HPDE6-E6E7 (cell line): ENCODE measurements at regions not wholly inside any gene's neighbourhood (a gene's known extent, or its start where the extent isn't known, plus 50 kb on each side); places are given as distances from the start of the nearest gene placed in this dataset.
A peak's percentile ranks its signal among the peaks of the same experiment; 100 is the strongest.
"Not testable (repeated sequence)": the region's sequence is repeated elsewhere in the genome, so short reads cannot be mapped to it uniquely, and the experiment has no call there.

ENCODE experiments used
- DNase-seq: peaks from one replicate; pipeline ENCODE4 v3.0.0; 2011; ENCODE audit warnings: missing footprints; ENCODE audit errors: extremely low spot score

DNA sequence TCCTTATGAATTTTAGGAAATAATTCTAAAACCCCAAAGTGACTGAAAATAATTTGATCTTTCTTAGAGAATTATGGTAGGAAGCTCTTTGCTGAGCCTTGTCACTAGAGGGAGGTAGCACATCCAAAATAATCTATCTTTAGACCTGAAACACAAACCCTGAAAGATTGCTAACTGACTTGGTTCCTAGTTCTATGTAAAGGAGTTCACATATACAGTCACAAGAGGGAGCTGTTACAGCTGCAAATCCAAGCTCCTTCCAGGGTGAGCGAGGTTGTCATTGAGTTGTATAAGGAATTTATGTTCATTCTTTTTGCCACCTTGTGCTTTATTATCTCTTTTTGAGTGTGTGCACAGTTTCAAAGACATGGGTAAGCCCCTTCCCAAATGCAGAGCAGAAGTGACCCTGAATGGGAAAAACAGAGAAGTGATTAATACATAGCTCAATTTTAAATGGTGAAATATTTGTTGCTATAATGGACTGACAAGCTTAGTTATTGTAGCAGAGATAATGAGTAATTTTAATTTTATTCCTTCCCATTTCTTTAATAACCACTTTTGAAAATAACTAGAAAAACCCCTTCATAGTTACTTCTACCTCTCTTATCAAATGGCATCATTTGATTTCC lies 387.9 kb downstream of the DAD1 start:
- peak; percentile 42 for DNase-seq

DNA sequence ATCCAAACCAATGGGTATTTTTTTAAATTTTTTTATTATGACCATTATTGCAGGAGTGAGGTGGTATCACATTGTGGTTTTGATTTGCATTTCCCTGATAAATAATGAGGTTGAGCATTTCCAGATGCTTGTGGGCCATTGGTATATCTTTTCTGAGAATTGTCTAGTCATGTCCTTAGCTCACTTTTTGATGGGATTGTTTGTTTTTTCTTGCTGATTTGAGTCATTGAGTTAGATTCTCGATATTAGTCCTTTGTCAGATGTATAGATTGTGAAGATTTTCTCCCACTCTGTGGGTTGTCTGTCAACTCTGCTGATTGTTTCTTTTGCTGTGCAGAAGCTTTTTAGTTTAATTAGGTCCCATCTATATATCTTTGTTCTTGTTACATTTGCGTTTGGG lies 388.9 kb downstream of the DAD1 start:
- DNase-seq, result not testable (repeated sequence)

DNA sequence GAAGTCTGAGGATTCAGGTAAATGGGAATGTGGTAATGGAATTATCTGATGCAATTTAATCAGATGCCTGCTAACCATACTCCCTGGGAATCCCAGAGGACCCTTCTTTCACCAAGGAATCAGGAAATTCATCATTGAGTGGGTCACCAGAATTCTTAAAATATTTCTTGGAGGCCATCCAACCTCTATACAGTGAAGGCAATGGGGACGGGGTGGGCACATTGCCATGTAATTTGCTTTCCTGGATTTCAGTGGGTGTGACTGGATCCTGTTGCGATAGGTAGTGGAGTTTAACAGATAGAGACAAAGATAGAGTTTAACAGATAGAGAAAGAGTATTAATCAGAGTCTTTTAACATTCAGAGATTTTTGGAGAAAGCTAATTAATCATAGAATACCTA lies 394.4 kb downstream of the DAD1 start:
- no peak for DNase-seq

DNA sequence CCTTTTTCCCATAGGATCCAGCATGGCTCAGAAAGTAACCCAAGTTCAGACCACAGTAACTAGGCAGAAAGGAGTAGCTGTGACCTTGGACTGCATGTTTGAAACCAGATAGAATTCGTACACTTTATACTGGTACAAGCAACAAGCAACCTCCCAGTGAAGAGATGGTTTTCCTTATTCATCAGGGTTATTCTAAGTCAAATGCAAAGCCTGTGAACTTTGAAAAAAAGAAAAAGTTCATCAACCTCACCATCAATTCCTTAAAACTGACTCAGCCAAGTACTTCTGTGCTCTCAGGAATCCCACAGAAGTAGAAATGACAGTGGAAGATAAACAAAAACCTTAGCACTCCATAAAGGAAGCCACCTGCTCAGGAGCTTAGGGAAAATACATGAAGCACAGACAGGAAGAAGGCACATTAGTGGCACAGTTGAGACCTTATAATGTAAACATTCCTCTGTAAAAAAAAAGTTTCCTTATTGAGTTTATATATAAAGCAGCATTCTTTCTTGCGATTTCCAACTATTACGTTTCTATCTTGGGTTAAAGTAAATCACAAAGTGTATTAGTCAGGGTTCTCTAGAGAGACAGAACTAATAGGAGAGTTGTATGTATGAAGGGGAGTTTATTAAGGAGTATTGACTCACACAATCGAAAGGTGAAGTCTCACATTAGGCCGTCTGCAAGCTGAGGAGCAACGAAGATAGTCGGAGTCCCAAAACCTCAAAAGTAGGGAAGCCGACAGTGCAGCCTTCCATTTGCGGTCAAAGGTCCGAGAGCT lies 398.4 kb downstream of the DAD1 start:
- no peak for DNase-seq

DNA sequence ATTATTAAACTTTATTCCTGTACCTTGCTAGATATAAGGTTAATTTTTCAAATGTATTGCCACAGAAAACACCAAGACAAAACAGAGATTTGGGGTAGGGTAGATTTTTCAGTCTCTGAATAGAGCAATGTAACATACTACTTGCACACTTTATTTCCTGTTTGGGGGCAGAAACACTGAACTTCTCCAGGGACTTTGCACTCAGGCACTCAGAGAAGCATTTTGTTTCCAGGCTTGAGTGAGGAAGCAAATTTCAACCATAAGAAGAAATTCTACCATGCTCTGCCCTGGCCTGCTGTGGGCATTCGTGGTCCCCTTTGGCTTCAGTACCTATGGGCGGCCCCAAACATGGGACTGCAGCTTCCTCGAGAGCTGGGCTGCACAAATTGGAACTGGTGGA lies 399.1 kb downstream of the DAD1 start:
- no peak for DNase-seq

DNA sequence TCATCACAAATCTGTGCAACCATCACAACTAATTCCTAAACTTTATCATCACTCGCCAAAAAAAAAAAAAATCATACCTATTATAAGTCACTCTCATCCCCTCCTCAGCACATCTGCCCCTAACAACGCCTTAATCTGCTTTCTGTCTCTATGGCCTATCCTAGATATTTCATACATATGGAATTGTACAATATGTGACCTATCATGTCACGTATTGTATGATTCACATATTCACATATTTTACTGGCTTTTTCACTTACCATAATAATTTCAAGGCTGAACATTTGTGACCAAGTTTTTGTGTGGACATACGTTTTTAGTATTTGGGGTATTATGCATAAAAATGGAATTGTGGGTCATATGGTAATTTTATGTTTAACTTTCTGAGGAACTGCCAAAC lies 400.7 kb downstream of the DAD1 start:
- DNase-seq, result no peak

DNA sequence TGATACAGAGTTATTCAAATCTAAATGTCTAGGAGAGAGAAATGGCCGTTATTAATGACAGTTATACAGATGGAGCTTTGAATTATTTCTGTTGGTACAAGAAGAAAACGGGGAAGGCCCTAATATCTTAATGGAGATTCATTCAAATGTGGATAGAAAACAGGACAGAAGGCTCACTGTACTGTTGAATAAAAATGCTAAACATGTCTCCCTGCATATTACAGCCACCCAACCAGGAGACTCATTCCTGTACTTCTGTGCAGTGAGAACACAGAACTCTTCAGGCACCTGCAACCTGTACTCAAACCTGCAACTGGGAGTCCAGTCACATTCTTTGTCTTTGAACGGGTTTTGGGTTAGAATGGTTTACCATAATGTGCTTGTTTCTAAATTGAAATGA lies 403.2 kb downstream of the DAD1 start:
- no peak for DNase-seq

DNA sequence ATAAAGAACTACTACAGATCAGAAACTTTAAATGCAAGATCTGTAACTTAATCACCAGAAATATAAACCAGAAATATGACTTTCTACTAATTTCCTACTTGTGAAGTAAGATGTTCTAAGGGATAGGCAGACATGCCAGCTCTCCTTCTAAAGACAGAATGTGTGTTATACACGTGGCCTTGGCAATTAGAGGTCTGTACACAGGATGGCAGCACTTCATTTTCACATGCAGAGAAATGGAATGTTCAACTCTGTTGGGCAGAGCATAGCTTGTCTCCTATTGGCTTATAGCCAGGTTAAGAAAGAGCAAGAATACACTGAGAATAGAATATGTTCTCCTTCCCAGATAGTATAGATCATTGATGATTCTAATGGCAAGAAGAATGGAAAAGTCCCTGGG lies 403.8 kb downstream of the DAD1 start:
- DNase-seq, result no peak

DNA sequence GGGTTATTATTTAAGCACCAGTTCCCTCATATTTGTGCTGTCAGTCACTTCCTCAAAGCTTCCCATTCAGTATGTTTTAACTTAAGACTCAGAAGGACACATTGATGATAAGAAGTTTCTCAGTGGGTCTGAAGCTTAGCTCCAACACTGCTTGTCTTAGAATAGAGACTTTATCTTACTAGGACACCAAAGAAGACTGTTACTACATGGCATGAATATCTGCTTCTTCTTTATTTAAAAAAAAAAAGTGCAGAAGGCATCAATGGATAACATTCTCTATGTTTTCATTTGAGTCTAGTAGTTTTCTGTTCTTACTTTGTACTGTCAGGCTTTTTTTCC lies 404.2 kb downstream of the DAD1 start:
- no peak for DNase-seq

DNA sequence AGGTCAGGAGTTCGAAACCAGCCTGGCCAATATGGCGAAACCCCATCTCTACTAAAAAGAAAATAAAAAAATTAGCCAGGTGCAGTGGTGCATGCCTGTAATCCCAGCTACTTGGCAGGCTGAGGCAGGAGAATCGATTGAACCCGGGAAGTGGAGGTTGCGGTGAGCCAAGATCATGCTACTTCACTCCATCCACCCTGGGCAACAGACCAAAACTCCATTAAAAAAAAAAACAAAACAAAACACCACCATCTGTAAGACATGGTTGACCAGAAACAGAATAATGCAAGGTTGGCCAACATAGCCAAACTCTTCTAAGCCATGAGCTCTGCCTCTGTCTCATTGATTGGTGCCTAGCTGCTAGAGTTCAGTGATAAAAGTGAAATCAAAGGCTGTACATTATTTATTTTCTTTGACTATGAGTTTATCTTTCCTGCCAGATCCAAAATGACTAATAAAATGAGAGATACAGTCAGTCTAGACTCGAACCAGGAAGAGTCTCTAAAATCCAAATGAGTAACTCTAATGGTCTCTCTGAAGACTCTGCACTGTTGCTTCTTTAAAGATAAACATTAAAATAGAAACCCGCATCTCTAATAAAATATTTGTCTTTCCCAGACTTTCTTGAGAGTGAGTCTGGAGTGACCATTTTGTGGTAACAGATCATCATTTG lies 404.7 kb downstream of the DAD1 start:
- DNase-seq, result no peak

DNA sequence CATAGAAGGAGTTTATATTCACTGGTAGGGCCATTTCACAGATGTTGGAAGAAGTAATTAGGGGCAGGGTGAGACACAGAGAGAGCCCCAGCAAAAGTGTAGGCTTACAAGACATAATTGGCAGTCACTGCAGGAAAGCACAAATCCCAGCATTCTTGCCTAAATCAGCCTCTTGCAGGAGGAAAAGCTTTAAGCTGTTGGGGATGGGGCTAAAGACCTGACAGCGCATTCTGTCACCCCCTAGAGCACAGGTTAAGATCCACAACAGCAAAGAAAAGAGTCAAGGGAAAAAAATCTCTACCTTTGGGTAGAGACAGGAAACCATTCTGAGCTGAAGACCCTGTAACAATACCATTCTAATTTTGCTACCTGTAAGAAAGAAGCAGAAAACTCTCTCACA lies 409.0 kb downstream of the DAD1 start:
- no peak for DNase-seq

DNA sequence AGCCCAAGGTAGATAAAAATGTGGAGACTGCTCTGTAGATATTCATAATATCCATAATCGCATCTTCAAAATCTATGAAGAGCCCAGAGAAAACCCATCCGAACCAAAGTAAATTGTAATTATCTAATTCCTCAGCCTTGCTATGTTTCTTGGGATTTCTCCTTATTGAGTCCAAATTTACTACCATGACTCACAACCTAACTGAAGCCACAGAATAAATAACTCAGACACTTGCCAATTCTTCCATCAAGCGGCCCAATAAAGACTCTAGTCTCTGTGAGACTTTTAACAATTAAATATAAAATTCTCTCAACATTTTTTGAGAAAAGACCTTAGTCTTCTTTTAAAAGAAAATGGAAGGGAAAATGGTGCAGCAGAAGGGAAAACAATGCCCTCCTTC lies 409.8 kb downstream of the DAD1 start:
- no peak for DNase-seq

DNA sequence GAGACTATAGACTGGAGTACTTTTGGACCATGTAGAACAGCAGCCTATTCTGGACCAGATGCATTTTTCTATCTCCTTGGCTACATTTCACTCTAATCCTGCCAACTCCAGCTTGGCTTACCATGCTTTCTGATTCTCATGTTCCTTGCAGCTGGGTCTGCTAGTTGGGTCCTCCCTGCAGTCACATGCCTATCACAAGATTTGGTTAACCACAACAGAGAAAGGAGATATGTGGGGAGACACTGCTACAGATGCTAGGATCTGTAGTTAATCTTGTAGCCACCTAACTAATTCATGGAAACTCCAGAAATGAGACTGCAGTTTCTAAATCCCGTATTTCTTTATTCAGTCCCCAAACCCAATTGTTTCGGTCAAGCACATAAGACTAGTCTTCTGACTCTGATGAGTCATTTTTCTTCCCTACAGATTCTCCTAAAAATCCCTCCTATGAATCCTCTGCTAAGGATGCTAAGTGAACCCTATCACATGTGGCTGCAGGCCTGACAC lies 410.6 kb downstream of the DAD1 start:
- DNase-seq, result no peak

DNA sequence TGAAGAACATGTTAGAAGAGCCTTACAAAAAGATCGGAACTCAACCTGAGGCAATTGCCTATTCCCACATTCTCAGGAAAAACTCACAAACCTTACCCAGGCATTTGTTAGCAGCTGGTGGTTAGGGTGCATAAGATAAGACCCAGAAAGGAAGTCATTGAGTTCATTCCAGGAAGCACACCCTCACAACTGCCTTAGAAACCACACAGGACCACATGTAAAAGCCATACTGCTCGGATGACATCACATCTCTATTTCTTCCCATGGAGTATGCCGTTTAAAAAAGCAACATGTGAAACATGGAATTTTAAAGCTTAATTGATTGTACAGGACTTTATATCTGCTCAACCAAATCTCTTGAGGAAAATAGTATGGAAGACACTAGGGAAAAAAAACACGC lies 411.2 kb downstream of the DAD1 start:
- no peak for DNase-seq

DNA sequence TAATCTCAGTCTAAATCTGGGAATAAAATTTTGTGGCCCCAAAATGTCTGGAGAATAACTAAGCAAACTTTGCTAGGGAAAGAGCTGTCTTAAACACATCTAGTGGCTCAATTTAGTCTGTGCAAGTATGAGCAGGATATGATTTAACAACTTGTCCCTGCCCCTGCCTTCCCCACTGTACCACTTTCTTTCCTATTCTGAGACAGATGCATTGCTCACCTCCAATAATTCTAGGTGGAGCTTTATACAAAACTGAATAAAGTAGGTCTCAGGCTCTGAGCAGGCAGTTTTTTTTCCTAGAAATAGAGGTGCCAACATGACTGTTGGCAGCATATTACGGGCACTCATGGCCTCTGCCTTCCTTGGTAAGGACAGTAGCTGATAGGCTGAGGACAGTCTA lies 412.1 kb downstream of the DAD1 start:
- DNase-seq, result no peak

DNA sequence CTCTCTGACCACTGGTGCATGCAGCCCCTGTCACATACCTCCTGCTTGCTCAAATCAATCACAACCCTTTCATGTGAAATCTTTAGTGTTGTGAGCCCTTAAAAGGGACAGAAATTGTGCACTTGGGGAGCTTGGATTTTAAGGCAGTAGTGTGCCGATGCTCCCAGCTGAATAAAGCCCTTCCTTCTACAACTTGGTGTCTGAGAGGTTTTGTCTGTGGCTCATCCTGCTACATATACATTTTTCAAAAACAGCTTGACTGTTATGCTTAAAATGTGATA lies 413.8 kb downstream of the DAD1 start:
- DNase-seq, result not testable (repeated sequence)

DNA sequence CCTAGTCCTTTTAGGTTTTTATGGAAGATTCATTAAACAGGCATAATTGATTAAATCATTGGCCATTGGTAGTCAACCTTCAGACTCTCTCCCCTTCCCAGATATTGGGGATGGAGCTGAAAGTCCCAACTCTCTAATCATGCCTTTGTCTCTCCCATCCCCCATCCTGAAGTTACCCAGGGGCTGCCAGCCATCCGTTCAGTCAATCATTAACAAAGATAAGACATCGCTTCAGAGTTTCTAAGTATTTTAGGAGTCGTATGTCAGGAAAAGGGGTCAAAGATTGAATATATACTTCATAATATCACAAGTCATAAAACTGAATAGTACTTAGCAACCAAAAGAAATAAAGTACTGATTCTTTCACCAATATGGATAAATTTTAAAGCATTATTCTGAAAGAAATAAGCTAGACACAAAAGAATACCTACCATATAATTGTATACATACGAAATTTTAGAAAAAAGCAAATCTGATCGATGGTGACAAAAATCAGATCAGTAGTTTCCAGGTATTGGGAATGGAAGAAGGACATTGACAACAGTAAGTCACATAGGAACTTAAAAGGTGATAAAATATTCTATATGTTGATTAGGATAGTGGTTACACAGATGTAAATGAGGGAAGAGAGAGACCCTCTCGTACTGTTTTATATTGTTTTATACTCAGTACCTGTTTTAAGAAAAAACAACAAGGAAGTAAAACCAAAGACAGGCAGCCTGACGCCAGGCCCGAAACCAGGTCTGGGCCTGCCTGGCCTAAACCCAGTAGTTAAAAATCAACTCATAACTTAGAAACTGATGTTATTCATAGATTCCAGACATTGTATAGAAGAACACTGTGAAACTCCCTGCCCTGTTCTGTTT lies 414.4 kb downstream of the DAD1 start:
- no peak for DNase-seq

DNA sequence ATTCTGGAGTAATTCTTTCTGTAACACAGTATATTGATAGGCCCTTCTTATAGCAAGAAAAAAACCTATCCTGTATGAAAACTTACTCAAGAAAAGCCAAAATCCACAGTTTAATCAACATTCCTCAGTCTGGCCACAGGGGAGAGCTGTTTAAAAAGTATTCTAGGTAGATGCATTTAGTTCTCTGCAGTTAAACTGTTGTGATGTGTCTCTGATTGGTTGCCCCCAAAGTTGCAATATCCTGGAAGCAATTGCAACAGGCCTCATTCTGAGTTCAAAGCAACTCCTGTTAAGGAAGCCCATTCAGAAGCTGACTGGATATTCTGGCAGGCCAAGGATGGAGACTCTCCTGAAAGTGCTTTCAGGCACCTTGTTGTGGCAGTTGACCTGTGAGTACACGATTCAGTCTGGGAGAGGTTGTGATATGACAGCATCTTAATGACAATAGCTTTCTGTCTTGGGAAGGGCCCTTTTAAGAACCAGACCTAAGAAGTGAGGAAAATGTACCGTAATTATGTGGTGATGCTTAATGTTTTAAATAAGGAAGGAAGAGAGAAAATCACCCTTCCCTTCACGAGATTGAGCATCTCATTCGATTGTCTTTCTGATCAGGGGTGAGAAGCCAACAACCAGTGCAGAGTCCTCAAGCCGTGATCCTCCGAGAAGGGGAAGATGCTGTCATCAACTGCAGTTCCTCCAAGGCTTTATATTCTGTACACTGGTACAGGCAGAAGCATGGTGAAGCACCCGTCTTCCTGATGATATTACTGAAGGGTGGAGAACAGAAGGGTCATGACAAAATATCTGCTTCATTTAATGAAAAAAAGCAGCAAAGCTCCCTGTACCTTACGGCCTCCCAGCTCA lies 420.7 kb downstream of the DAD1 start:
- no peak for DNase-seq

DNA sequence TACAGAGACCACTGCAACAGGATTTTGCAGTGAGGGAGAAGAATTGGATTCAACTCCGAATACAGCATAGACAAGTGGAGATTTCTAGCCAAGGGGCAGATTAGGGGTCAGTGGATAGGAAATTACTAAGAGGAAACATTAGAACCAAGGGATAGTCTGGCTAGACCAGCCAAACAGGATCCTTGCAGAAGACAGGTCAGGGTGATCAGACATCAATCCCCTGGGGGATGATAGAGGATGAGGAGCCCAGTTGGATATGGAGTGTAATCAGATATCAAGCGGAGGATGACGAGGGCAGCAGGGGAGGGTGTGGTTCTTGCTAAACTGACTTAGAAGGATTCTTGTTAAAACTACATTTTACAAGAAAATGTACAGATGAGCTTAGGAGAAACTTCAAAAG lies 424.4 kb downstream of the DAD1 start:
- DNase-seq, result peak; percentile 41

DNA sequence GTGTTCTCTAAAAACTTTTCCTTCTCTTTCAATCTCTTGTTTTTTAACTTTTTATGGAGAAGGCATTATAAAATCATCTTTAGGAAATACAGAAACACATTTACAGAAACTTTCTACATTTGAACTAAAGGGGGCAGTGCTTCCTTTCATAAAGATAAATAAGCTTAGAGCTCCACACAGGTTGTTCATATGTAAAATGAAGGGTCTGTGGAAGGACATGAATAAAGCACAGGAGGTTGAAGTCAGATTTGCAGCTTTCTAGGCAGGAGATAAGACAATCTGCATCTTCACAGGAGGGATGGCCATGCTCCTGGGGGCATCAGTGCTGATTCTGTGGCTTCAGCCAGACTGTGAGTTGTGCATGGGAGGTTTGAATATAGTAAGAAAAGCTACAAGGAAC lies 426.0 kb downstream of the DAD1 start:
- no peak for DNase-seq

DNA sequence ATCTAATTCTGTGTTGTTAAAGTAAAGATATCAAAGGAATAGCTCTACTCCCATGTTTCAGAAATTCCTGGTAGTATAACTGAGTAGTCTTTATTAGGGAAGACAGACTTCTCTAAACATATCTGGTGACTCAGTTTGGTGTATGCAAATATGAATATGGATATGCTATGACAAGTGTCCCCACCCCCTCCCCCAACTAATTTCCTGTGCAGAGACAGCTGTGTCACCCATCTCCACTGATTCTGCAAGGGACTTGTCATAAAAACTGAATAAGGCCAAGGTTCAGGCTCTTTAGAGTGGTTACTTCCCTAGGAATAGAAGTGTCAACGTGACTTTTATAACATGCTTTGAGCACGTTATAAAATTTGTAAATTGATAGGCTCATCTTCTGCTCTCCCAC lies 429.1 kb downstream of the DAD1 start:
- DNase-seq, result no peak
